Pancreas (tissue), 10 donors: ENCODE measurements at regions not wholly inside any gene's neighbourhood (a gene's known extent, or its start where the extent isn't known, plus 50 kb on each side); places are given as distances from the start of the nearest gene placed in this dataset.
A peak's percentile ranks its signal among the peaks of the same experiment; 100 is the strongest.
"Not testable (repeated sequence)": the region's sequence is repeated elsewhere in the genome, so short reads cannot be mapped to it uniquely, and the experiment has no call there.

Experiments
- ATAC-seq, 4 donors: fragments of 200-7000 bp; cut with Tn5 transposase; one replicate each; pipeline versions ENCODE4 v1.8.0 to v1.9.1; 2020; ENCODE audit warnings: mild to moderate bottlenecking in 4 of 4, moderate library complexity in 4 of 4
- DNase-seq, 6 donors: peaks; one replicate each; pipeline ENCODE4 v3.0.0-alpha.2; 2020
- FAIRE-seq: peaks from 2 replicates; lab custom pipeline; 2012; peaks lifted over from hg19 to GRCh38; lab: Jason Lieb, UNC
- H3K27ac ChIP-seq, 4 donors: fragments of 200-600 bp; sonication (generic); 1 replicate in 3 of 4; 2 replicates in 1 of 4; pipeline versions ENCODE4 v1.5.0 to v1.8.0; 2020
- H3K27me3 ChIP-seq, 4 donors: fragments of 200-600 bp; one replicate each; pipeline ENCODE4 v1.8.0; 2021
- H3K36me3 ChIP-seq, 3 donors: fragments of 200-600 bp; sonication (generic) in 1 of 3; one replicate each; pipeline versions ENCODE4 v1.5.0 to v1.8.0; 2020 to 2021
- H3K4me1 ChIP-seq, 3 donors: fragments of 200-600 bp; one replicate each; pipeline ENCODE4 v1.8.0; 2021
- H3K4me3 ChIP-seq, 4 donors: fragments of 200-600 bp; sonication (generic) in 2 of 4; one replicate each; pipeline versions ENCODE4 v1.5.0 to v1.8.0; 2020 to 2021
- H3K9me3 ChIP-seq, 4 donors: fragments of 200-600 bp; one replicate each; pipeline ENCODE4 v1.8.0; 2021
- CTCF ChIP-seq, 4 donors: fragments of 200-600 bp; sonication (generic) in 3 of 4; IDR thresholded peaks; one replicate each; pipeline versions ENCODE4 v1.5.0 to v1.8.0; 2021; ENCODE audit warnings: antibody characterized with exemption in 4 of 4
- WGBS, 2 donors: extraction: QIAGEN DNeasy Blood & Tissue Kit; methylation state at CpG; one replicate each; pipeline ENCODE4 v1.1.7; 2013; 5-methylcytosine and 5-hydroxymethylcytosine counted together
- intact Hi-C, 3 donors: fragments of 100-400 bp; cut with DNase I; formaldehyde crosslinking; loops; one replicate each; pipeline versions ENCODE4 v1.11.1 to v1.14.2; 2022
- donor health status: healthy with polysubstance abuse.
- donor health status: DM: no; HTN: no; CAD: no; lungs with moderate emphysema.
- donor health status: DM: no; HTN: no; CAD: no.
- donor health status: control.
- donor health status: control.
- donor health status: Bipolar disorder and iron deficiency.
- donor health status: DM: yes; HTN: yes; CAD: no.
- donor health status: DM: no; HTN: no; CAD: no.
- donor health status: DM: no; HTN: no; CAD: no.
- donor health status: DM: yes; HTN: yes; CAD: no.

- ATAC-seq, result no peak
These were observed 67.3 kb upstream of the RASGRF1 start for GRCh38 chr15:79157631-79158592.

GRCh38 chr15:79156704-79157375, 66.3 kb upstream of the RASGRF1 start:
- 69 to 84% methylated on average over 7 of the region's 7 CpGs for WGBS, 2 donors
- no peaks in the 10 kb centered on the region for H3K36me3 ChIP-seq
- no peak overlapping the region for H3K4me3 ChIP-seq
- no peak overlapping the region for H3K27ac ChIP-seq
- TF ChIP-seq CTCF (IDR thresholded peaks at IDR 0.05), result no peak
- DNase-seq, result no peak
- H3K4me1 ChIP-seq, result no peaks in the 10 kb centered on the region
- intact Hi-C loops, result no loop called here
- H3K9me3 ChIP-seq, result no peaks in the 10 kb centered on the region
- no peak for FAIRE-seq
- ATAC-seq, result no peak
- no peaks in the 10 kb centered on the region for H3K27me3 ChIP-seq

More at GRCh38 chr15:79157631-79158592, 67.3 kb upstream of the RASGRF1 start:
- H3K27me3 ChIP-seq, result no peaks in the 10 kb centered on the region
- DNase-seq (no peak), FAIRE-seq (no peak)
- no peaks in the 10 kb centered on the region for H3K9me3 ChIP-seq
- H3K27ac ChIP-seq, result no peak overlapping the region
- no peak overlapping the region for H3K4me3 ChIP-seq
- no peaks in the 10 kb centered on the region for H3K4me1 ChIP-seq
- WGBS, 2 donors, result 80 to 82% methylated on average over 13 of the region's 13 CpGs
- no peaks in the 10 kb centered on the region for H3K36me3 ChIP-seq
- TF ChIP-seq CTCF (IDR thresholded peaks at IDR 0.05), result no peak
- intact Hi-C loops, result no loop called here

GRCh38 chr15:79154483-79155135, 64.0 kb upstream of the RASGRF1 start:
- FAIRE-seq, result no peak
- 4 to 16% methylated on average over 9 of the region's 9 CpGs for WGBS, 2 donors

GRCh38 chr15:79144290-79144689, 53.7 kb upstream of the RASGRF1 start:
- intact Hi-C loops, DNase-seq, H3K9me3 ChIP-seq, H3K36me3 ChIP-seq, FAIRE-seq, H3K27ac ChIP-seq, ATAC-seq, H3K4me1 ChIP-seq, H3K4me3 ChIP-seq, H3K27me3 ChIP-seq: not testable (repeated sequence)
- 83% methylated on average over 1 of the region's 1 CpG for WGBS, 2 donors

More at GRCh38 chr15:79154483-79155135, 64.0 kb upstream of the RASGRF1 start:
- Histone ChIP-seq H3K27me3 (no peaks in the 10 kb centered on the region), H3K36me3 (no peaks in the 10 kb centered on the region), H3K4me1 (no peaks in the 10 kb centered on the region), H3K27ac (no peak overlapping the region), H3K4me3 (no peak overlapping the region), H3K9me3 (no peaks in the 10 kb centered on the region)
- DNase-seq (no peak), ATAC-seq (peak in 1 of 4 donors; percentile 43)
- intact Hi-C loops, result no loop called here
- TF ChIP-seq CTCF (IDR thresholded peaks at IDR 0.05), result no peak

GRCh38 chr15:79140846-79141570, 50.4 kb upstream of the RASGRF1 start:
- ATAC-seq, result no peak
- no peaks in the 10 kb centered on the region for H3K4me1 ChIP-seq
- no peak for TF ChIP-seq CTCF (IDR thresholded peaks at IDR 0.05)
- intact Hi-C loops, result no loop called here
- no peak overlapping the region for H3K4me3 ChIP-seq
- 26 to 31% methylated on average over 1 of the region's 1 CpG for WGBS, 2 donors
- H3K9me3 ChIP-seq, result no peaks in the 10 kb centered on the region
- FAIRE-seq, result no peak
- H3K36me3 ChIP-seq, result no peaks in the 10 kb centered on the region
- H3K27ac ChIP-seq, result no peak overlapping the region
- no peak for DNase-seq
- no peaks in the 10 kb centered on the region for H3K27me3 ChIP-seq
